ENCODE measurements at regions not wholly inside any gene's neighbourhood (a gene's known extent, or its start where the extent isn't known, plus 50 kb on each side); places are given as distances from the start of the nearest gene placed in this dataset.

- no peaks in the 10 kb centered on the region for H3K9me3 ChIP-seq (ENCODE audit: insufficient read depth, low read length)
Measured at GRCh38 chr10:128473396-128473795, 347.2 kb upstream of the MKI67 start.

GRCh38 chr10:128473911-128474310 is 347.7 kb upstream of the MKI67 start:
- Histone ChIP-seq H3K79me2 (ENCODE audit: low read length) (no peaks in the 10 kb centered on the region), H3K4me2 (ENCODE audit: low read length) (no peak overlapping the region), H3K36me3 (replicated peaks; ENCODE audit: low read depth, low read length) (no peaks in the 10 kb centered on the region), H3K4me1 (ENCODE audit: low read length) (no peaks in the 10 kb centered on the region), H3K9ac (ENCODE audit: low read length) (no peak overlapping the region), H3K9me3 (ENCODE audit: insufficient read depth, low read length) (no peaks in the 10 kb centered on the region), H3K27ac (ENCODE audit: low read length) (no peak overlapping the region), H3K27me3 (ENCODE audit: low read depth, low read length) (no peaks in the 10 kb centered on the region), H2AFZ (ENCODE audit: low read depth, low read length) (no peak overlapping the region), H3K4me3 (ENCODE audit: low read length) (no peak overlapping the region), H4K20me1 (ENCODE audit: insufficient read depth, low read length) (no peaks in the 10 kb centered on the region)
- TF ChIP-seq CTCF (IDR thresholded peaks at IDR 0.05; ENCODE audit: low read depth, low read length) = no peak

More at GRCh38 chr10:128473396-128473795, 347.2 kb upstream of the MKI67 start:
- Histone ChIP-seq H3K9ac (ENCODE audit: low read length) (no peak overlapping the region), H2AFZ (ENCODE audit: low read depth, low read length) (no peak overlapping the region), H3K27me3 (ENCODE audit: low read depth, low read length) (no peaks in the 10 kb centered on the region), H3K36me3 (replicated peaks; ENCODE audit: low read depth, low read length) (no peaks in the 10 kb centered on the region), H3K4me2 (ENCODE audit: low read length) (no peak overlapping the region), H4K20me1 (ENCODE audit: insufficient read depth, low read length) (no peaks in the 10 kb centered on the region), H3K27ac (ENCODE audit: low read length) (no peak overlapping the region), H3K79me2 (ENCODE audit: low read length) (no peaks in the 10 kb centered on the region), H3K4me3 (ENCODE audit: low read length) (no peak overlapping the region), H3K4me1 (ENCODE audit: low read length) (no peaks in the 10 kb centered on the region)
- TF ChIP-seq CTCF (IDR thresholded peaks at IDR 0.05; ENCODE audit: low read depth, low read length) (no peak), EZH2phosphoT487 (IDR thresholded peaks at IDR 0.05; ENCODE audit: low read depth) (no peak)

GRCh38 chr10:128474571-128474970 is 348.3 kb upstream of the MKI67 start:
- H3K36me3 ChIP-seq (replicated peaks; ENCODE audit: low read depth, low read length) = no peaks in the 10 kb centered on the region
- no peak overlapping the region for H2AFZ ChIP-seq (ENCODE audit: low read depth, low read length)
- no peaks in the 10 kb centered on the region for H4K20me1 ChIP-seq (ENCODE audit: insufficient read depth, low read length)
- TF ChIP-seq CTCF (IDR thresholded peaks at IDR 0.05; ENCODE audit: low read depth, low read length) = no peak
- TF ChIP-seq EZH2phosphoT487 (IDR thresholded peaks at IDR 0.05; ENCODE audit: low read depth) = no peak
- H3K4me1 ChIP-seq (ENCODE audit: low read length) = no peaks in the 10 kb centered on the region
- no peaks in the 10 kb centered on the region for H3K9me3 ChIP-seq (ENCODE audit: insufficient read depth, low read length)
- H3K4me3 ChIP-seq (ENCODE audit: low read length) = no peak overlapping the region
- no peaks in the 10 kb centered on the region for H3K27me3 ChIP-seq (ENCODE audit: low read depth, low read length)
- no peak overlapping the region for H3K27ac ChIP-seq (ENCODE audit: low read length)
- H3K9ac ChIP-seq (ENCODE audit: low read length) = no peak overlapping the region
- H3K4me2 ChIP-seq (ENCODE audit: low read length) = no peak overlapping the region
- no peaks in the 10 kb centered on the region for H3K79me2 ChIP-seq (ENCODE audit: low read length)

GRCh38 chr10:128475686-128476367 is 349.6 kb upstream of the MKI67 start:
- Histone ChIP-seq H3K4me2 (ENCODE audit: low read length) (no peak overlapping the region), H3K79me2 (ENCODE audit: low read length) (no peaks in the 10 kb centered on the region), H3K27me3 (ENCODE audit: low read depth, low read length) (no peaks in the 10 kb centered on the region), H3K9ac (ENCODE audit: low read length) (no peak overlapping the region), H3K4me1 (ENCODE audit: low read length) (no peaks in the 10 kb centered on the region), H3K9me3 (ENCODE audit: insufficient read depth, low read length) (no peaks in the 10 kb centered on the region), H2AFZ (ENCODE audit: low read depth, low read length) (no peak overlapping the region), H3K36me3 (replicated peaks; ENCODE audit: low read depth, low read length) (no peaks in the 10 kb centered on the region), H4K20me1 (ENCODE audit: insufficient read depth, low read length) (no peaks in the 10 kb centered on the region), H3K27ac (ENCODE audit: low read length) (no peak overlapping the region), H3K4me3 (ENCODE audit: low read length) (no peak overlapping the region)
- TF ChIP-seq EZH2phosphoT487 (IDR thresholded peaks at IDR 0.05; ENCODE audit: low read depth) (no peak), CTCF (IDR thresholded peaks at IDR 0.05; ENCODE audit: low read depth, low read length) (no peak)

All from OCI-LY3 (cell line).